Astrocyte (in vitro differentiated cells and primary cell): ENCODE measurements at regions not wholly inside any gene's neighbourhood (a gene's known extent, or its start where the extent isn't known, plus 50 kb on each side); places are given as distances from the start of the nearest gene placed in this dataset.
"Not testable (repeated sequence)": the region's sequence is repeated elsewhere in the genome, so short reads cannot be mapped to it uniquely, and the experiment has no call there.

Source experiments
- CTCF ChIP-seq: IDR thresholded peaks from 2 replicates; pipeline ENCODE4 v1.5.1; 2011; ENCODE audit warnings: low read depth, mild to moderate bottlenecking, inconsistent platforms, low read length, moderate library complexity; ENCODE audit not compliant: insufficient read depth
- EZH2 ChIP-seq: IDR thresholded peaks from 2 replicates; pipeline ENCODE4 v1.6.1; 2012; ENCODE audit warnings: mild to moderate bottlenecking, low read length, inconsistent platforms; ENCODE audit not compliant: insufficient read depth

DNA sequence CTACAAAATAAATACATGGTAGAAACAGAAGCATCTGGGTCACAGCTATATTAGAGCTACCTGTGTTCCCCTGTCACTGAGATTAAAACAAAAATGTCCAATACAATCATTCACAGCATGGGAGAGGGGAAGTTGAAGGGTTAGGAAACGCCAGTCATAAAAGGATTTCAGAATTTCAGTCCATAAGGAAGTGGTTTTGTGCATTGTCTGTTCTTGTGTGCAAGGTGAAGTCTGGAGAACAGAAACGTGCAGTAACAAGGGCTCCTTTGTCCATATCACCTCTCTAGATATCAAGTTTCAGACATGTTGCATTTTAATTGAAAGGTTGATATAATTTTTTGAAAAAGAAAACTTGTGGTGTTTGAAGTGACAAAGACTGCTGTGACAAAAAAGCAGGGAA lies 139.3 kb upstream of the DUSP22 start:
- TF ChIP-seq CTCF, EZH2: not testable (repeated sequence)
